A549 (cell line): ENCODE measurements at regions not wholly inside any gene's neighbourhood (a gene's known extent, or its start where the extent isn't known, plus 50 kb on each side); places are given as distances from the start of the nearest gene placed in this dataset.

ENCODE experiments used
- ATAC-seq, 2 experiments: fragments of 200-7000 bp in 1 of 2; fragments of >200 bp in 1 of 2; cut with Nextera tagmentation in 1 of 2; cut with Tn5 transposase in 1 of 2; 3 replicates each; pipeline versions ENCODE4 v1.8.0 to v1.9.1; 2018 to 2020; ENCODE audit warnings: mild to moderate bottlenecking in 1 of 2, moderate library complexity in 1 of 2
- CTCF ChIA-PET: fragments of 300-600 bp; sonication (Branson Sonifier 250); formaldehyde crosslinking; extraction: SDS; loops from one replicate; lab custom pipeline; 2021; ENCODE audit warnings: antibody characterized with exemption, inconsistent platforms; lab: Yijun Ruan, JAX
- POLR2A ChIA-PET: fragments of 350-600 bp; formaldehyde crosslinking; extraction: SDS; loops from one replicate; lab custom pipeline; 2021; ENCODE audit warnings: antibody characterized with exemption, inconsistent platforms; lab: Yijun Ruan, JAX
- DNase-seq, 2 experiments: peaks; one replicate each; pipeline versions ENCODE4 v3.0.0 to v3.0.0-alpha.2; 2011 to 2016; ENCODE audit warnings: low read depth in 1 of 2, low spot score in 1 of 2
- FAIRE-seq: peaks from 2 replicates; lab custom pipeline; 2011; peaks lifted over from hg19 to GRCh38; lab: Jason Lieb, UNC
- H3K27ac ChIP-seq, 2 experiments: fragments of >200 bp; sonication (Bioruptor Twin); formaldehyde crosslinking; 3 replicates each; pipeline ENCODE4 v1.5.1; 2016 to 2017
- H3K4me1 ChIP-seq: fragments of >200 bp; sonication (Bioruptor Twin); formaldehyde crosslinking; 3 replicates; pipeline ENCODE4 v1.6.1; 2016
- H3K4me2 ChIP-seq: fragments of >200 bp; sonication (Bioruptor Twin); formaldehyde crosslinking; 3 replicates; pipeline ENCODE4 v1.6.1; 2016
- H3K4me3 ChIP-seq: fragments of >200 bp; sonication (Bioruptor Twin); formaldehyde crosslinking; 3 replicates; pipeline ENCODE4 v1.5.1; 2016
- H3K9me3 ChIP-seq: fragments of >200 bp; sonication (Bioruptor Twin); formaldehyde crosslinking; 3 replicates; pipeline ENCODE4 v1.6.1; 2016
- BHLHE40 ChIP-seq: IDR thresholded peaks from 2 replicates; pipeline ENCODE4 v1.6.1; 2012; ENCODE audit warnings: low read depth, low read length, inconsistent platforms
- CEBPB ChIP-seq, 2 experiments: fragments of >200 bp in 1 of 2; sonication (Bioruptor Twin) in 1 of 2; formaldehyde crosslinking in 1 of 2; IDR thresholded peaks; 2 replicates each; pipeline ENCODE4 v1.6.1; 2012 to 2016
- CHD2 ChIP-seq: fragments of 150-350 bp; IDR thresholded peaks from 2 replicates; pipeline ENCODE4 v1.6.1; 2014; ENCODE audit warnings: low read length; ENCODE audit not compliant: partially characterized antibody
- FOSB ChIP-seq: fragments of 250-450 bp; sonication (Bioruptor Pico); IDR thresholded peaks from 2 replicates; pipeline ENCODE4 v1.5.0; 2020; ENCODE audit warnings: mild to moderate bottlenecking, moderate library complexity
- HEYL ChIP-seq: fragments of 250-450 bp; sonication (Bioruptor Pico); IDR thresholded peaks from 2 replicates; pipeline ENCODE4 v1.8.0; 2021; ENCODE audit warnings: mild to moderate bottlenecking, moderate library complexity
- HOXB5 ChIP-seq: fragments of 250-450 bp; sonication (Bioruptor Pico); IDR thresholded peaks from 2 replicates; pipeline ENCODE4 v1.5.0; 2020; ENCODE audit warnings: mild to moderate bottlenecking, moderate library complexity
- JUN ChIP-seq, 2 experiments: fragments of >200 bp; sonication (Bioruptor Twin); formaldehyde crosslinking; IDR thresholded peaks; 2 replicates in 1 of 2; 3 replicates in 1 of 2; pipeline ENCODE4 v1.6.1; 2016 to 2017
- JUNB ChIP-seq: fragments of >200 bp; sonication (Bioruptor Twin); formaldehyde crosslinking; IDR thresholded peaks from 2 replicates; pipeline ENCODE4 v1.6.1; 2016
- MAFK ChIP-seq: fragments of 450-650 bp; IDR thresholded peaks from 2 replicates; pipeline ENCODE4 v1.6.1; 2014; ENCODE audit not compliant: partially characterized antibody
- POLR2A ChIP-seq: IDR thresholded peaks from 2 replicates; pipeline ENCODE4 v1.6.1; 2012; ENCODE audit warnings: mild to moderate bottlenecking, low read length
- REST ChIP-seq: fragments of 200-600 bp; sonication (generic); IDR thresholded peaks from 2 replicates; pipeline ENCODE4 v1.6.1; 2016; ENCODE audit warnings: antibody characterized with exemption, mild to moderate bottlenecking, moderate library complexity
- SMC3 ChIP-seq: fragments of >200 bp; sonication (Bioruptor Twin); formaldehyde crosslinking; IDR thresholded peaks from 3 replicates; pipeline ENCODE4 v1.6.1; 2018; ENCODE audit warnings: inconsistent platforms
- SREBF2 ChIP-seq: fragments of 450-650 bp; IDR thresholded peaks from 2 replicates; pipeline ENCODE4 v1.6.1; 2014; ENCODE audit warnings: mild to moderate bottlenecking, moderate library complexity
- TFCP2L1 ChIP-seq: fragments of 250-450 bp; sonication (Bioruptor Pico); IDR thresholded peaks from 2 replicates; pipeline ENCODE4 v1.5.0; 2021; ENCODE audit warnings: mild to moderate bottlenecking
- ZFP36 ChIP-seq: fragments of 450-650 bp; IDR thresholded peaks from 2 replicates; pipeline ENCODE4 v1.6.1; 2014; ENCODE audit warnings: borderline replicate concordance; ENCODE audit not compliant: partially characterized antibody
- WGBS: methylation state at CpG from one replicate; pipeline ENCODE4 v1.1.6; 2017; ENCODE audit errors: missing lambda C conversion rate; 5-methylcytosine and 5-hydroxymethylcytosine counted together
- TF ChIP-seq, protein P1 (sequence below): IDR thresholded peaks from 2 replicates; pipeline ENCODE4 v1.6.1; 2012
- TF ChIP-seq, protein P2 (sequence below): fragments of 250-450 bp; sonication (Bioruptor Pico); IDR thresholded peaks from 2 replicates; pipeline ENCODE4 v1.5.0; 2021; ENCODE audit warnings: mild to moderate bottlenecking, moderate library complexity, borderline replicate concordance
- TF ChIP-seq, protein P3 (sequence below): fragments of 150-350 bp; IDR thresholded peaks from 2 replicates; pipeline ENCODE4 v1.6.1; 2014; ENCODE audit warnings: low read depth, mild to moderate bottlenecking, low read length
- TF ChIP-seq, protein P4 (sequence below): fragments of 250-450 bp; sonication (Bioruptor Pico); IDR thresholded peaks from 2 replicates; pipeline ENCODE4 v1.5.0; 2020; ENCODE audit warnings: low read depth, mild to moderate bottlenecking, moderate library complexity

GRCh38 chr7:32298408-32299132 is 191.6 kb downstream of the LSM5 start:
- POLR2A ChIA-PET, result no interaction called here
- peak in 1 of 2 experiments; percentile 16 for DNase-seq
- 0 out of 3 replicates have a peak, but pooled peaks cover 2% of the 10 kb centered on the region for H3K9me3 ChIP-seq
- WGBS, result 3% methylated on average over 25 of the region's 80 CpGs
- no peak for FAIRE-seq
- ATAC-seq, result peak; percentile 68 to 77
- peak overlapping the region; percentile 71 for H3K4me3 ChIP-seq
- H3K4me2 ChIP-seq, result peak overlapping the region; percentile 97
- H3K27ac ChIP-seq, result peak overlapping the region in 1 of 2 experiments; percentile 17; a peak in 3 of 6 replicates
- TF ChIP-seq, protein P1, sequence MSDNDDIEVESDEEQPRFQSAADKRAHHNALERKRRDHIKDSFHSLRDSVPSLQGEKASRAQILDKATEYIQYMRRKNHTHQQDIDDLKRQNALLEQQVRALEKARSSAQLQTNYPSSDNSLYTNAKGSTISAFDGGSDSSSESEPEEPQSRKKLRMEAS, result peak; percentile 19; the same call in 1 of the 2 replicates
- no peak for TF ChIP-seq ZFP36
- CTCF ChIA-PET, result interaction anchor here (1.0 to 1.6 kb wide), 2 partner anchors 25 to 49 kb away, joined by 3 read pairs; no protein-coding TSS in a partner anchor
- H3K4me1 ChIP-seq, result peaks cover 4% of the 10 kb centered on the region; the same call in 1 of the 3 replicates

DNA sequence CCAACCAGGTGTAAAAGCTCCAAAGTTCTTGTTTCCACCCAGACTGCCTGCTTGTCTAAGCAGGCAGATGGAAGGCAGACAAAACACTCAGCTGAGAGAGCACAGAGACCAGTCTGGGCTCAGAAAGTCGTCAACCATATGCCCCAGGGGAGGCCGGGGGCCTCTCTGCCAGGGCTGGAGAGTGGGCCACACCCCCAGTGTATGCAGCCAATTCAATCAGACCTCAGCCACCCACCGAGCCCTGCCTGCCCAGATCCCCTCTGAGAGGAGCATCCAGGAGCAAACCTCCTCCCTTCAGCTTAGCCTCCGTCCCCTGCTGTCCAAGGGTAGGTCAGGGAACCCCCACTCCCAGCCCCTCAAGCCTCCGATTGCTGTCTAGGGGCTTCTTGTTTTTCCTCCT is 196.3 kb downstream of the LSM5 start:
- Histone ChIP-seq H3K27ac (no peak overlapping the region), H3K4me3 (no peak overlapping the region), H3K9me3 (no peaks in the 10 kb centered on the region), H3K4me2 (no peak overlapping the region), H3K4me1 (peaks cover 4% of the 10 kb centered on the region; the same call in 1 of the 3 replicates)
- CTCF ChIA-PET, result interaction anchor here (1.1 kb wide), 1 partner anchor 8 kb away, joined by 3 read pairs; no protein-coding TSS in a partner anchor
- WGBS, result 48% methylated on average over 3 of the region's 5 CpGs
- TF ChIP-seq JUNB, result no peak
- no peak for TF ChIP-seq FOSB (CRISPR knock-in tag)
- TF ChIP-seq BHLHE40, result no peak
- TF ChIP-seq CEBPB (IDR thresholded peaks at IDR 0.05), result no peak
- TF ChIP-seq, protein P2, sequence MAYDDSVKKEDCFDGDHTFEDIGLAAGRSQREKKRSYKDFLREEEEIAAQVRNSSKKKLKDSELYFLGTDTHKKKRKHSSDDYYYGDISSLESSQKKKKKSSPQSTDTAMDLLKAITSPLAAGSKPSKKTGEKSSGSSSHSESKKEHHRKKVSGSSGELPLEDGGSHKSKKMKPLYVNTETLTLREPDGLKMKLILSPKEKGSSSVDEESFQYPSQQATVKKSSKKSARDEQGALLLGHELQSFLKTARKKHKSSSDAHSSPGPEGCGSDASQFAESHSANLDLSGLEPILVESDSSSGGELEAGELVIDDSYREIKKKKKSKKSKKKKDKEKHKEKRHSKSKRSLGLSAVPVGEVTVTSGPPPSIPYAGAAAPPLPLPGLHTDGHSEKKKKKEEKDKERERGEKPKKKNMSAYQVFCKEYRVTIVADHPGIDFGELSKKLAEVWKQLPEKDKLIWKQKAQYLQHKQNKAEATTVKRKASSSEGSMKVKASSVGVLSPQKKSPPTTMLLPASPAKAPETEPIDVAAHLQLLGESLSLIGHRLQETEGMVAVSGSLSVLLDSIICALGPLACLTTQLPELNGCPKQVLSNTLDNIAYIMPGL, result no peak
- no peak for TF ChIP-seq REST
- TF ChIP-seq JUN (IDR thresholded peaks at IDR 0.05), result no peak
- TF ChIP-seq HEYL, result no peak
- TF ChIP-seq, protein P1, result no peak
- no peak for TF ChIP-seq TFCP2L1
- TF ChIP-seq, protein P3, sequence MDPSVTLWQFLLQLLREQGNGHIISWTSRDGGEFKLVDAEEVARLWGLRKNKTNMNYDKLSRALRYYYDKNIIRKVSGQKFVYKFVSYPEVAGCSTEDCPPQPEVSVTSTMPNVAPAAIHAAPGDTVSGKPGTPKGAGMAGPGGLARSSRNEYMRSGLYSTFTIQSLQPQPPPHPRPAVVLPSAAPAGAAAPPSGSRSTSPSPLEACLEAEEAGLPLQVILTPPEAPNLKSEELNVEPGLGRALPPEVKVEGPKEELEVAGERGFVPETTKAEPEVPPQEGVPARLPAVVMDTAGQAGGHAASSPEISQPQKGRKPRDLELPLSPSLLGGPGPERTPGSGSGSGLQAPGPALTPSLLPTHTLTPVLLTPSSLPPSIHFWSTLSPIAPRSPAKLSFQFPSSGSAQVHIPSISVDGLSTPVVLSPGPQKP, result no peak
- TF ChIP-seq SMC3, result no peak
- TF ChIP-seq CHD2, result no peak
- no peak for TF ChIP-seq SREBF2
- TF ChIP-seq POLR2A, result no peak
- TF ChIP-seq MAFK, result no peak
- no peak for TF ChIP-seq HOXB5 (CRISPR knock-in tag)
- TF ChIP-seq, protein P4, sequence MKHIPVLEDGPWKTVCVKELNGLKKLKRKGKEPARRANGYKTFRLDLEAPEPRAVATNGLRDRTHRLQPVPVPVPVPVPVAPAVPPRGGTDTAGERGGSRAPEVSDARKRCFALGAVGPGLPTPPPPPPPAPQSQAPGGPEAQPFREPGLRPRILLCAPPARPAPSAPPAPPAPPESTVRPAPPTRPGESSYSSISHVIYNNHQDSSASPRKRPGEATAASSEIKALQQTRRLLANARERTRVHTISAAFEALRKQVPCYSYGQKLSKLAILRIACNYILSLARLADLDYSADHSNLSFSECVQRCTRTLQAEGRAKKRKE (CRISPR knock-in tag), result no peak
- no peak for ATAC-seq
- no peak for FAIRE-seq
- no peak for DNase-seq
- POLR2A ChIA-PET, result no interaction called here
